Upper lobe of left lung (tissue), 6 donors: ENCODE measurements at regions not wholly inside any gene's neighbourhood (a gene's known extent, or its start where the extent isn't known, plus 50 kb on each side); places are given as distances from the start of the nearest gene placed in this dataset.

Experiments
- ATAC-seq, 2 donors: fragments of 200-7000 bp; cut with Tn5 transposase; one replicate each; pipeline ENCODE4 v1.9.1; 2022; ENCODE audit warnings: mild to moderate bottlenecking in 2 of 2, moderate library complexity in 2 of 2; ENCODE audit not compliant: low FRiP score in 2 of 2
- DNase-seq, 2 donors: peaks; one replicate each; pipeline ENCODE4 v3.0.0-alpha.2; 2019 to 2020
- H3K27ac ChIP-seq, 4 donors: fragments of 200-600 bp; sonication (generic); one replicate each; pipeline ENCODE4 v1.5.1; 2016 to 2019
- H3K27me3 ChIP-seq, 4 donors: fragments of 200-600 bp; sonication (generic); one replicate each; pipeline ENCODE4 v1.5.1; 2017 to 2019
- H3K36me3 ChIP-seq, 4 donors: fragments of 200-600 bp; sonication (generic); one replicate each; pipeline ENCODE4 v1.5.1; 2016 to 2019
- H3K4me1 ChIP-seq, 4 donors: fragments of 200-600 bp; sonication (generic); one replicate each; pipeline ENCODE4 v1.5.1; 2018 to 2019
- H3K4me3 ChIP-seq, 4 donors: fragments of 200-600 bp; sonication (generic); one replicate each; pipeline ENCODE4 v1.5.1; 2017 to 2019; ENCODE audit warnings: mild to moderate bottlenecking in 2 of 4, moderate library complexity in 1 of 4
- H3K9me3 ChIP-seq, 4 donors: fragments of 200-600 bp; sonication (generic); one replicate each; pipeline ENCODE4 v1.5.1; 2018 to 2019
- EP300 ChIP-seq, 4 donors: sonication (generic); formaldehyde crosslinking; IDR thresholded peaks; one replicate each; pipeline ENCODE4 v1.5.1; 2017; ENCODE audit warnings: antibody characterized with exemption in 4 of 4, control low read depth in 2 of 4
- POLR2A ChIP-seq, 4 donors: fragments of 450-650 bp; IDR thresholded peaks; one replicate each; pipeline ENCODE4 v1.5.1; 2016 to 2017; ENCODE audit warnings: antibody characterized with exemption in 4 of 4, mild to moderate bottlenecking in 2 of 4
- POLR2AphosphoS5 ChIP-seq, 2 donors: sonication (generic); formaldehyde crosslinking; IDR thresholded peaks; one replicate each; pipeline ENCODE4 v1.5.1; 2017; ENCODE audit warnings: antibody characterized with exemption in 2 of 2
- WGBS, 2 donors: methylation state at CpG; one replicate each; pipeline ENCODE4 v1.1.5; 2017 to 2018; 5-methylcytosine and 5-hydroxymethylcytosine counted together
- TF ChIP-seq, protein P1 (sequence below), 6 experiments: fragments of 450-650 bp in 4 of 6; fragments of 200-600 bp in 2 of 6; sonication (generic) in 2 of 6; IDR thresholded peaks; one replicate each; pipeline ENCODE4 v1.5.1; 2016 to 2019; ENCODE audit warnings: antibody characterized with exemption in 6 of 6
- donor health status: DM: no; HTN: no; CAD: no; lungs with moderate emphysema.
- donor health status: DM: no; HTN: yes; CAD: no; lungs with severe emphysema.

DNA sequence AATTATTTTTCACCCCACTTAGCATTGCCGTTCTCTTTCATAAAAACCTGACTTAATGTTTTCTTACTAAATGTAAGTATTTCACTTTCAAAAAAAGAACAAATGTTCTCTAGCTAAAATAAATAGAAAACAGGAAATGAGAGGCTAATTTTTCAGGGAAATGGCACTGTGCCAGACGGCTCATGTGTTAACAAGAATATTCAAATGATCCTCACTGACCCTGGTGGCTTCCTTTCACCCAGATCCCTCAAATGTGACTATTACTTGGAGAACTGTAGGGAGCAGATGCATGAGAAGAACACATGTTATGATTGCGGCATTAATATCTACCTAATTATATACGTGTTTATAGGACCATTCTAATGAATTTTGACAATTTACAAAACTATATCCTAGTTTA, 827.7 kb downstream of the SOCS6 start:
- no peak for ATAC-seq
- WGBS, 2 donors: 47 to 49% methylated on average over 4 of the region's 4 CpGs

DNA sequence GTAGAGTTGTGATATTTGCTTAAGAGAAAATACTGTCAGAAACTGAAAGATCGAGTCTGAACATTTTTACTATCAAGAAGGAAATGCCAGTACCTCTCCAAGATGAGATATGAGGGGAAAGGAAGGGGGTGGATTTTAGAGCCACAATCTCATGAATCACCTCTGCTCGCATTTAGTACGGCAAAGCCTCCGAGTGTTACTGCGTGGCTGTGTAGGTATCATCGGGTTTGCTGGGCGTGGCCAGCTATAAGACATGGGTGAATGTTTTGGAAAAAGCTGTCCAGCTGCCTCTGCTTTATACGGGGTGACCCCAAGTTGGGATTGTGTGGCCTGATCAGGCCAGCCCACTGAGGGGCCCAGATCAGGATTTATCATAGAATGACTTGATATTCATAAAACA, 826.4 kb downstream of the SOCS6 start:
- no peak overlapping the region for H3K27ac ChIP-seq
- H3K9me3 ChIP-seq: no peaks in the 10 kb centered on the region
- H3K4me1 ChIP-seq: no peaks in the 10 kb centered on the region
- no peaks in the 10 kb centered on the region for H3K27me3 ChIP-seq
- H3K4me3 ChIP-seq: no peak overlapping the region
- ATAC-seq (no peak), DNase-seq (no peak)
- TF ChIP-seq POLR2A (IDR thresholded peaks at IDR 0.05): no peak
- no peak for TF ChIP-seq POLR2AphosphoS5 (IDR thresholded peaks at IDR 0.05)
- TF ChIP-seq, protein P1, sequence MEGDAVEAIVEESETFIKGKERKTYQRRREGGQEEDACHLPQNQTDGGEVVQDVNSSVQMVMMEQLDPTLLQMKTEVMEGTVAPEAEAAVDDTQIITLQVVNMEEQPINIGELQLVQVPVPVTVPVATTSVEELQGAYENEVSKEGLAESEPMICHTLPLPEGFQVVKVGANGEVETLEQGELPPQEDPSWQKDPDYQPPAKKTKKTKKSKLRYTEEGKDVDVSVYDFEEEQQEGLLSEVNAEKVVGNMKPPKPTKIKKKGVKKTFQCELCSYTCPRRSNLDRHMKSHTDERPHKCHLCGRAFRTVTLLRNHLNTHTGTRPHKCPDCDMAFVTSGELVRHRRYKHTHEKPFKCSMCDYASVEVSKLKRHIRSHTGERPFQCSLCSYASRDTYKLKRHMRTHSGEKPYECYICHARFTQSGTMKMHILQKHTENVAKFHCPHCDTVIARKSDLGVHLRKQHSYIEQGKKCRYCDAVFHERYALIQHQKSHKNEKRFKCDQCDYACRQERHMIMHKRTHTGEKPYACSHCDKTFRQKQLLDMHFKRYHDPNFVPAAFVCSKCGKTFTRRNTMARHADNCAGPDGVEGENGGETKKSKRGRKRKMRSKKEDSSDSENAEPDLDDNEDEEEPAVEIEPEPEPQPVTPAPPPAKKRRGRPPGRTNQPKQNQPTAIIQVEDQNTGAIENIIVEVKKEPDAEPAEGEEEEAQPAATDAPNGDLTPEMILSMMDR (IDR thresholded peaks at IDR 0.05): no peak
- TF ChIP-seq EP300 (IDR thresholded peaks at IDR 0.05): no peak
- H3K36me3 ChIP-seq: no peaks in the 10 kb centered on the region
- 81 to 84% methylated on average over 8 of the region's 8 CpGs for WGBS, 2 donors

More for the DNA sequence above, 827.7 kb downstream of the SOCS6 start:
- Histone ChIP-seq H3K27ac (no peak overlapping the region), H3K4me3 (no peak overlapping the region), H3K27me3 (no peaks in the 10 kb centered on the region), H3K4me1 (no peaks in the 10 kb centered on the region), H3K36me3 (no peaks in the 10 kb centered on the region), H3K9me3 (peaks cover 0 to 5% (median 0%) of the 10 kb centered on the region in 4 donors)
- TF ChIP-seq, protein P1 (IDR thresholded peaks at IDR 0.05): no peak
- TF ChIP-seq POLR2A (IDR thresholded peaks at IDR 0.05) (no peak), POLR2AphosphoS5 (IDR thresholded peaks at IDR 0.05) (no peak), EP300 (IDR thresholded peaks at IDR 0.05) (no peak)
- no peak for DNase-seq

DNA sequence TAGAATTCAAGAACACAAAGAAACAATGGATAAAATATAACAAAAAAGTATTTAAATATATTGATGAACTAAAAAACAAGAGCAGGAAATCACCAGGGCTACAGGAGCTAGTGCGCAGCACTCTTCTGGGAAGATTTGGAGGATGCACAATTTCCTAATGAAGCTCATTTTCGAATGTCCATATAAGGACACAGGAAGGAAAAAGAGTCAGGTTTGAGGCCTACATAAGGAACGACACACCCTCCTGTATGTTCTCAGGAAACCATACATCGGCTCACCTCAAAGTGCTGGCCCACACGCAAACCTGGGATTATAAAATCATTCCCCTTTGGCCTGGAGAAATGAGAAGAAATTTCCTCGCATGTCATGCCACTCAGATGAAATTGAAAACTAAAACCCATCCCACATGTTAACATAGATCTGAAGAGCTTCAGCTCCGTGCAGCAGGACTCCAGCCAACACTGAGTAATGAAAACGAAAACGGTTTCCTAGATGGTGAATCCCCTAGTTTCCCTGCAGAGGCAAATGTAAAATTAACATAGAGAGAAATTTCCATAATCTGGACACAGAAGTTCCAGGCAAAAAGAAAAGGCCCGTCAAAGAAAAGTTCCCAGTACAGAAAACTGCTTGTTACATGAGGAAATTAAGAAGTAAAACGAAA, 825.8 kb downstream of the SOCS6 start:
- no peak for DNase-seq
- TF ChIP-seq POLR2A (IDR thresholded peaks at IDR 0.05) (no peak), POLR2AphosphoS5 (IDR thresholded peaks at IDR 0.05) (no peak), EP300 (IDR thresholded peaks at IDR 0.05) (no peak)
- TF ChIP-seq, protein P1 (IDR thresholded peaks at IDR 0.05): no peak
- Histone ChIP-seq H3K4me3 (no peak overlapping the region), H3K27me3 (no peaks in the 10 kb centered on the region), H3K4me1 (no peaks in the 10 kb centered on the region), H3K9me3 (no peaks in the 10 kb centered on the region), H3K36me3 (no peaks in the 10 kb centered on the region), H3K27ac (no peak overlapping the region)
- WGBS, 2 donors: 71 to 80% methylated on average over 11 of the region's 11 CpGs
- no peak for ATAC-seq

DNA sequence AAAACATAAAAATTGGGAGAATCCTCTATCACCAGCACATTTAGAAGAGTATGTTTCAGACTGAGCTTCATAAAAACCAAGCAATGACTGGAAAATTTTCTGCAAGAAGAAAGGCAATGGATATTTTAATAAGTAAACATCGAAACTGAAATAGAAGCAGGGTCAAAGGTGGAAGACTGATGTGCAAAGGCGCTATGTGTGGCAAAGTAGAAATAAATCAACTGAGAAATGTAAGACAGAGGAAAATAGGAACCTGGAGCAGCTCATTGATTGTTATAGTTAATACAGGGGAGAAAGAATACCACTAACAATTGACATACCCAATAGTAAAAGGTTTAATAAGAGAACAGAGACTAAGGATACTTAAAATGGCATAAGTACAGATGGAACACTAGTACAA, 818.4 kb downstream of the SOCS6 start:
- Histone ChIP-seq H3K9me3 (no peaks in the 10 kb centered on the region), H3K36me3 (no peaks in the 10 kb centered on the region), H3K27me3 (no peaks in the 10 kb centered on the region), H3K4me3 (no peak overlapping the region), H3K4me1 (no peaks in the 10 kb centered on the region), H3K27ac (peak overlapping the region in 1 of 4 donors; percentile 21)
- no peak for TF ChIP-seq POLR2AphosphoS5 (IDR thresholded peaks at IDR 0.05)
- TF ChIP-seq, protein P1 (IDR thresholded peaks at IDR 0.05): no peak
- no peak for TF ChIP-seq POLR2A (IDR thresholded peaks at IDR 0.05)
- no peak for TF ChIP-seq EP300 (IDR thresholded peaks at IDR 0.05)
- DNase-seq: no peak
- ATAC-seq: no peak
- 48 to 59% methylated on average over 2 of the region's 2 CpGs for WGBS, 2 donors

DNA sequence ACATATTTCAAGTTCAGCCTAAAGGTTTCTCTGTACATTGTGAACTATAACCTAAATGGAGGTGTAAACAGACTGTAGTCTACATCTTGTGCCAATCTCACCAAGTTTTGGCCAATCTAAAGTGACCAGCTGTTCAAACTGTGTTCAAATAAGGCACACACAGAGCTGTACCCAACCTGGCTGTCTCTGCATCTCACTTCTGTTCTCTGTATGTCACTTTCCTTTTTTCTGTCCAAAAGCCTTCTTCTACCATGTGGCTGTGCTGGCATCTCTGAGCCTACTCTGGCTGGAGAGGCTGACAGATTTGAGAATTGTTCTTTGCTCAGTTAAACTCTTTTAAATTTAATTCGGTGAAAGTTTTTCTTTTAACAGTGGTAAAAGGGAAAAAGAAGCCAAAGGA, 817.9 kb downstream of the SOCS6 start:
- no peak for TF ChIP-seq EP300 (IDR thresholded peaks at IDR 0.05)
- no peak for TF ChIP-seq POLR2A (IDR thresholded peaks at IDR 0.05)
- TF ChIP-seq, protein P1 (IDR thresholded peaks at IDR 0.05): no peak
- no peak for TF ChIP-seq POLR2AphosphoS5 (IDR thresholded peaks at IDR 0.05)
- H3K27ac ChIP-seq: peak overlapping the region in 1 of 4 donors; percentile 21
- DNase-seq (no peak), ATAC-seq (no peak)
- no peaks in the 10 kb centered on the region for H3K36me3 ChIP-seq
- no peaks in the 10 kb centered on the region for H3K4me1 ChIP-seq
- 40 to 64% methylated on average over 1 of the region's 1 CpG for WGBS, 2 donors
- no peaks in the 10 kb centered on the region for H3K9me3 ChIP-seq
- no peak overlapping the region for H3K4me3 ChIP-seq
- H3K27me3 ChIP-seq: no peaks in the 10 kb centered on the region
